IMR-90 (cell line): ENCODE measurements at regions not wholly inside any gene's neighbourhood (a gene's known extent, or its start where the extent isn't known, plus 50 kb on each side); places are given as distances from the start of the nearest gene placed in this dataset.

Source experiments
- ATAC-seq: fragments of 200-7000 bp; cut with Tn5 transposase; 2 replicates; pipeline ENCODE4 v1.9.1; 2020; ENCODE audit warnings: low read depth, mild to moderate bottlenecking, moderate library complexity
- BruUV-seq: library from RNA; stranded (reverse); fragments of 400-500 nt; replicated peaks from 2 replicates; lab custom pipeline; 2021; lab: Mats Ljungman, UMichigan
- CTCF ChIA-PET: fragments of 300-600 bp; formaldehyde crosslinking; extraction: SDS; loops from one replicate; lab custom pipeline; 2021; ENCODE audit warnings: antibody characterized with exemption; lab: Yijun Ruan, JAX
- POLR2A ChIA-PET: fragments of 300-600 bp; sonication (Branson Sonifier 250); formaldehyde crosslinking; loops from one replicate; lab custom pipeline; 2022; ENCODE audit warnings: antibody characterized with exemption; ENCODE audit not compliant: unreplicated experiment; lab: Charles Lee
- DNase-seq: peaks from one replicate; pipeline ENCODE4 v3.0.0; 2013
- H2AFZ ChIP-seq: replicated peaks from 2 replicates; pipeline ENCODE3; 2013; ENCODE audit warnings: low read length, mild to moderate bottlenecking; ENCODE audit not compliant: poor library complexity
- H2AK5ac ChIP-seq: 2 replicates; pipeline ENCODE4 v1.6.1; 2013; ENCODE audit warnings: low read depth, low read length, inconsistent platforms
- H2AK9ac ChIP-seq: replicated peaks from 2 replicates; pipeline ENCODE3; 2013; ENCODE audit warnings: mild to moderate bottlenecking, low read depth, low read length, moderate library complexity; ENCODE audit not compliant: poor library complexity
- H2BK120ac ChIP-seq: 2 replicates; pipeline ENCODE4 v1.6.1; 2013; ENCODE audit warnings: low read depth, low read length, inconsistent platforms
- H2BK15ac ChIP-seq: 3 replicates; pipeline ENCODE4 v1.6.1; 2013; ENCODE audit warnings: low read depth, low read length, inconsistent platforms
- H2BK20ac ChIP-seq: 2 replicates; pipeline ENCODE4 v1.6.1; 2013; ENCODE audit warnings: low read depth, mild to moderate bottlenecking, inconsistent platforms, low read length, moderate library complexity
- H2BK5ac ChIP-seq: 2 replicates; pipeline ENCODE4 v1.6.1; 2013; ENCODE audit warnings: mild to moderate bottlenecking, low read depth, low read length, inconsistent platforms; ENCODE audit not compliant: poor library complexity, severe bottlenecking
- H3K14ac ChIP-seq: replicated peaks from 2 replicates; pipeline ENCODE4 v1.6.1; 2013; ENCODE audit warnings: low read depth, low read length, inconsistent platforms
- H3K18ac ChIP-seq: 2 replicates; pipeline ENCODE4 v1.6.1; 2013; ENCODE audit warnings: low read depth, low read length, control low read depth
- H3K23ac ChIP-seq: 2 replicates; pipeline ENCODE4 v1.6.1; 2013; ENCODE audit warnings: low read depth, low read length, inconsistent platforms
- H3K27ac ChIP-seq: 2 replicates; pipeline ENCODE4 v1.5.1; 2013; ENCODE audit warnings: mild to moderate bottlenecking, control low read depth, low read length; ENCODE audit not compliant: insufficient read depth
- H3K27me3 ChIP-seq: 2 replicates; pipeline ENCODE4 v1.6.1; 2013; ENCODE audit warnings: low read length; ENCODE audit not compliant: control insufficient read depth, insufficient read depth
- H3K36me3 ChIP-seq: 2 replicates; pipeline ENCODE4 v1.6.1; 2013; ENCODE audit warnings: low read length, mixed read lengths; ENCODE audit not compliant: control insufficient read depth, insufficient read depth
- H3K4ac ChIP-seq: 2 replicates; pipeline ENCODE4 v1.6.1; 2013; ENCODE audit warnings: low read depth, low read length, inconsistent platforms
- H3K4me1 ChIP-seq: 2 replicates; pipeline ENCODE4 v1.6.1; 2013; ENCODE audit warnings: low read length, mixed read lengths; ENCODE audit not compliant: control insufficient read depth, insufficient read depth
- H3K4me2 ChIP-seq: 2 replicates; pipeline ENCODE4 v1.6.1; 2013; ENCODE audit warnings: low read depth, mild to moderate bottlenecking, control low read depth, low read length, moderate library complexity
- H3K4me3 ChIP-seq: 2 replicates; pipeline ENCODE4 v1.5.1; 2013; ENCODE audit warnings: low read depth, mild to moderate bottlenecking, control low read depth, low read length, moderate library complexity; ENCODE audit not compliant: insufficient read depth
- H3K56ac ChIP-seq: 2 replicates; pipeline ENCODE4 v1.6.1; 2013; ENCODE audit warnings: low read length, inconsistent platforms; ENCODE audit not compliant: insufficient read depth; ENCODE audit errors: extremely low read depth
- H3K79me1 ChIP-seq, 2 experiments: 2 replicates each; pipeline ENCODE4 v1.6.1; 2013; ENCODE audit warnings: low read length in 2 of 2, inconsistent platforms in 1 of 2, low read depth in 1 of 2
- H3K9ac ChIP-seq: 2 replicates; pipeline ENCODE4 v1.6.1; 2013; ENCODE audit warnings: low read depth, low read length, control low read depth
- H3K9me1 ChIP-seq: 2 replicates; pipeline ENCODE4 v1.6.1; 2013; ENCODE audit warnings: low read length, inconsistent platforms; ENCODE audit not compliant: insufficient read depth
- H3K9me3 ChIP-seq: 2 replicates; pipeline ENCODE4 v1.6.1; 2013; ENCODE audit warnings: low read length; ENCODE audit not compliant: control insufficient read depth, insufficient read depth
- H4K20me1 ChIP-seq: 2 replicates; pipeline ENCODE4 v1.6.1; 2013; ENCODE audit warnings: low read length, inconsistent platforms; ENCODE audit not compliant: insufficient read depth
- H4K5ac ChIP-seq: 2 replicates; pipeline ENCODE4 v1.6.1; 2013; ENCODE audit warnings: mild to moderate bottlenecking, low read depth, low read length, control low read depth
- H4K8ac ChIP-seq, 2 experiments: 2 replicates each; pipeline ENCODE4 v1.6.1; 2013; ENCODE audit warnings: low read depth in 2 of 2, low read length in 2 of 2, control low read depth in 1 of 2, inconsistent platforms in 1 of 2
- H4K91ac ChIP-seq: 2 replicates; pipeline ENCODE4 v1.6.1; 2013; ENCODE audit warnings: low read depth, low read length, inconsistent platforms; ENCODE audit not compliant: insufficient read depth
- BHLHE40 ChIP-seq: fragments of 150-350 bp; IDR thresholded peaks from 2 replicates; pipeline ENCODE4 v1.6.1; 2016; ENCODE audit warnings: mild to moderate bottlenecking, low read depth, low read length
- CEBPB ChIP-seq: IDR thresholded peaks from 2 replicates; pipeline ENCODE4 v1.6.1; 2012; ENCODE audit warnings: low read depth, low read length, improper control_type of control experiment
- FOS ChIP-seq: fragments of 150-350 bp; IDR thresholded peaks from 2 replicates; pipeline ENCODE4 v1.6.1; 2016; ENCODE audit warnings: low read depth, low read length
- MAZ ChIP-seq: IDR thresholded peaks from 2 replicates; pipeline ENCODE4 v1.6.1; 2012; ENCODE audit warnings: low read depth, mild to moderate bottlenecking, low read length, improper control_type of control experiment, moderate library complexity, borderline replicate concordance
- WGBS, 2 experiments: methylation state at CpG; one replicate each; pipeline versions ENCODE4 v1.1.5 to v1.1.7; 2013; ENCODE audit warnings: missing lambda C conversion rate in 2 of 2; ENCODE audit not compliant: insufficient read length in 1 of 2; ENCODE audit errors: extremely low coverage in 2 of 2; 5-methylcytosine and 5-hydroxymethylcytosine counted together
- dilution Hi-C: fragments of 300-500 bp; cut with HindIII; formaldehyde crosslinking; loops from one replicate; pipeline ENCODE4 v1.14.3; 2018; ENCODE audit warnings: low sequenced_read_pairs; ENCODE audit not compliant: unreplicated experiment
- in situ Hi-C: fragments of 300-500 bp; cut with MboI; formaldehyde crosslinking; loops from 3 replicates; pipeline ENCODE4 v1.14.3; 2019; ENCODE audit warnings: low sequenced_read_pairs, inconsistent platforms, mixed read lengths
- intact Hi-C: fragments of 100-400 bp; cut with micrococcal nuclease; formaldehyde crosslinking; loops from 2 replicates; pipeline ENCODE4 v1.10.0; 2022
- TF ChIP-seq, protein P1 (sequence below): conservative IDR thresholded peaks from 2 replicates; pipeline ENCODE4 v1.5.1; 2012; ENCODE audit warnings: mild to moderate bottlenecking, low read depth, low read length, improper control_type of control experiment
- TF ChIP-seq, protein P2 (sequence below): fragments of 150-350 bp; IDR thresholded peaks from 2 replicates; pipeline ENCODE4 v1.6.1; 2017; ENCODE audit warnings: mild to moderate bottlenecking, antibody characterized with exemption, low read length, low read depth
- TF ChIP-seq, protein P3 (sequence below): fragments of 150-350 bp; IDR thresholded peaks from 2 replicates; pipeline ENCODE4 v1.6.1; 2016; ENCODE audit warnings: low read depth, mild to moderate bottlenecking, low read length, moderate library complexity, borderline replicate concordance

DNA sequence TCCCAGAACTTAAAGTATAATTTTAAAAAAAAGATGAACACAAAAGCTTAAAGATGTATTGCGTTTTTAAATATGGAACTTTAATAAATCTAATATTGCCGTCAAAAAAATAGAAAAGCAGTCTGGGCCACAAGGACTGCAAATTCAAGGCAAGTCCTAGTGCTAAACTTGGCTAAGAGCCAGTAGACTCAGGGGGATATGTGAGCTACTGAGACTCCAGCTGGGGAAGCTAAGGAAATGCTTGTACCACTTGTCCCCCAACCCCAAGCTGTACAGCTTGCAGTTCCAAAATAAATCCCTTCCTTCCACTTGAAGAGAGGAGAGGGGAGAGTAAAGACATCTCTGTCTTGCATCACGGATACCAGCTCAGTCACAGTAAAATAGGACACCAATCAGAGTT lies 290.8 kb upstream of the FGF13 start:
- POLR2A ChIA-PET: no interaction called here

More for the DNA sequence above, 290.8 kb upstream of the FGF13 start:
- Histone ChIP-seq H3K4me2 (no peak overlapping the region), H3K79me1 (no peaks in the 10 kb centered on the region), H3K23ac (no peak overlapping the region), H4K20me1 (no peaks in the 10 kb centered on the region), H3K9ac (no peak overlapping the region), H3K14ac (no peak overlapping the region), H3K4ac (no peak overlapping the region), H3K27ac (no peak overlapping the region), H4K8ac (no peak overlapping the region), H2BK5ac (no peak overlapping the region), H2AK9ac (no peak overlapping the region), H4K91ac (no peak overlapping the region), H3K4me3 (no peak overlapping the region), H2BK15ac (no peak overlapping the region), H2BK20ac (no peak overlapping the region), H3K9me1 (no peaks in the 10 kb centered on the region), H3K56ac (no peak overlapping the region), H2BK120ac (no peak overlapping the region), H3K4me1 (no peaks in the 10 kb centered on the region), H3K9me3 (peaks cover 3% of the 10 kb centered on the region; the same call in 1 of the 2 replicates), H3K27me3 (no peaks in the 10 kb centered on the region), H4K5ac (no peak overlapping the region), H2AK5ac (no peak overlapping the region), H3K36me3 (no peaks in the 10 kb centered on the region), H2AFZ (no peak overlapping the region), H3K18ac (no peak overlapping the region)
- no peak for DNase-seq
- intact Hi-C loops: no loop called here
- no peak for ATAC-seq
- dilution Hi-C loops: no loop called here
- TF ChIP-seq CEBPB: no peak
- TF ChIP-seq, protein P1, sequence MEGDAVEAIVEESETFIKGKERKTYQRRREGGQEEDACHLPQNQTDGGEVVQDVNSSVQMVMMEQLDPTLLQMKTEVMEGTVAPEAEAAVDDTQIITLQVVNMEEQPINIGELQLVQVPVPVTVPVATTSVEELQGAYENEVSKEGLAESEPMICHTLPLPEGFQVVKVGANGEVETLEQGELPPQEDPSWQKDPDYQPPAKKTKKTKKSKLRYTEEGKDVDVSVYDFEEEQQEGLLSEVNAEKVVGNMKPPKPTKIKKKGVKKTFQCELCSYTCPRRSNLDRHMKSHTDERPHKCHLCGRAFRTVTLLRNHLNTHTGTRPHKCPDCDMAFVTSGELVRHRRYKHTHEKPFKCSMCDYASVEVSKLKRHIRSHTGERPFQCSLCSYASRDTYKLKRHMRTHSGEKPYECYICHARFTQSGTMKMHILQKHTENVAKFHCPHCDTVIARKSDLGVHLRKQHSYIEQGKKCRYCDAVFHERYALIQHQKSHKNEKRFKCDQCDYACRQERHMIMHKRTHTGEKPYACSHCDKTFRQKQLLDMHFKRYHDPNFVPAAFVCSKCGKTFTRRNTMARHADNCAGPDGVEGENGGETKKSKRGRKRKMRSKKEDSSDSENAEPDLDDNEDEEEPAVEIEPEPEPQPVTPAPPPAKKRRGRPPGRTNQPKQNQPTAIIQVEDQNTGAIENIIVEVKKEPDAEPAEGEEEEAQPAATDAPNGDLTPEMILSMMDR: no peak
- TF ChIP-seq, protein P2, sequence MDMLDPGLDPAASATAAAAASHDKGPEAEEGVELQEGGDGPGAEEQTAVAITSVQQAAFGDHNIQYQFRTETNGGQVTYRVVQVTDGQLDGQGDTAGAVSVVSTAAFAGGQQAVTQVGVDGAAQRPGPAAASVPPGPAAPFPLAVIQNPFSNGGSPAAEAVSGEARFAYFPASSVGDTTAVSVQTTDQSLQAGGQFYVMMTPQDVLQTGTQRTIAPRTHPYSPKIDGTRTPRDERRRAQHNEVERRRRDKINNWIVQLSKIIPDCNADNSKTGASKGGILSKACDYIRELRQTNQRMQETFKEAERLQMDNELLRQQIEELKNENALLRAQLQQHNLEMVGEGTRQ: no peak
- TF ChIP-seq, protein P3, sequence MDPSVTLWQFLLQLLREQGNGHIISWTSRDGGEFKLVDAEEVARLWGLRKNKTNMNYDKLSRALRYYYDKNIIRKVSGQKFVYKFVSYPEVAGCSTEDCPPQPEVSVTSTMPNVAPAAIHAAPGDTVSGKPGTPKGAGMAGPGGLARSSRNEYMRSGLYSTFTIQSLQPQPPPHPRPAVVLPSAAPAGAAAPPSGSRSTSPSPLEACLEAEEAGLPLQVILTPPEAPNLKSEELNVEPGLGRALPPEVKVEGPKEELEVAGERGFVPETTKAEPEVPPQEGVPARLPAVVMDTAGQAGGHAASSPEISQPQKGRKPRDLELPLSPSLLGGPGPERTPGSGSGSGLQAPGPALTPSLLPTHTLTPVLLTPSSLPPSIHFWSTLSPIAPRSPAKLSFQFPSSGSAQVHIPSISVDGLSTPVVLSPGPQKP: no peak
- TF ChIP-seq FOS: no peak
- no peak for TF ChIP-seq BHLHE40
- TF ChIP-seq MAZ: no peak
- CTCF ChIA-PET: no interaction called here
- no TSS peak for BruUV-seq
- no CpG with 5 or more reads among the region's 3 CpGs for WGBS, 2 experiments
- in situ Hi-C loops: no loop called here
